Transverse colon (tissue), 4 donors: ENCODE measurements at regions not wholly inside any gene's neighbourhood (a gene's known extent, or its start where the extent isn't known, plus 50 kb on each side); places are given as distances from the start of the nearest gene placed in this dataset.

Experiments used
- DNase-seq: peaks from one replicate; pipeline ENCODE4 v3.0.0-alpha.2; 2019
- H3K27ac ChIP-seq, 4 donors: fragments of 200-600 bp; sonication (generic); 2 replicates each; pipeline ENCODE4 v1.5.1; 2016 to 2018; ENCODE audit warnings: inconsistent platforms in 4 of 4
- H3K27me3 ChIP-seq: fragments of 200-600 bp; sonication (generic); 2 replicates; pipeline ENCODE4 v1.5.1; 2017; ENCODE audit warnings: inconsistent platforms
- H3K36me3 ChIP-seq, 4 donors: fragments of 200-600 bp; sonication (generic); 2 replicates each; pipeline ENCODE4 v1.5.1; 2017 to 2019; ENCODE audit warnings: inconsistent platforms in 4 of 4
- H3K4me1 ChIP-seq, 4 donors: fragments of 200-600 bp; sonication (generic); 2 replicates each; pipeline ENCODE4 v1.5.1; 2017 to 2020; ENCODE audit warnings: inconsistent platforms in 4 of 4
- H3K4me3 ChIP-seq, 4 donors: fragments of 200-600 bp; sonication (generic); 1 replicate in 1 of 4; 2 replicates in 3 of 4; pipeline versions ENCODE4 v1.5.1 to v1.6.1; 2017 to 2019; ENCODE audit warnings: inconsistent platforms in 4 of 4
- H3K9me3 ChIP-seq, 2 donors: fragments of 200-600 bp; sonication (generic); 2 replicates each; pipeline ENCODE4 v1.5.1; 2017 to 2019; ENCODE audit warnings: inconsistent platforms in 2 of 2
- CTCF ChIP-seq, 5 experiments: fragments of 200-600 bp in 3 of 5; fragments of 450-650 bp in 2 of 5; sonication (generic) in 3 of 5; IDR thresholded peaks; 1 replicate in 2 of 5; 2 replicates in 3 of 5; pipeline ENCODE4 v1.5.1; 2016 to 2017; ENCODE audit warnings: antibody characterized with exemption in 5 of 5, inconsistent platforms in 3 of 5, mild to moderate bottlenecking in 2 of 5, moderate library complexity in 1 of 5
- EP300 ChIP-seq: sonication (generic); formaldehyde crosslinking; IDR thresholded peaks from one replicate; pipeline ENCODE4 v1.6.1; 2017; ENCODE audit warnings: antibody characterized with exemption, low read depth
- POLR2A ChIP-seq: fragments of 450-650 bp; IDR thresholded peaks from one replicate; pipeline ENCODE4 v1.6.1; 2016; ENCODE audit warnings: antibody characterized with exemption, mild to moderate bottlenecking, moderate library complexity
- POLR2AphosphoS5 ChIP-seq, 3 donors: sonication (generic); formaldehyde crosslinking; IDR thresholded peaks; one replicate each; pipeline ENCODE4 v1.6.1; 2016; ENCODE audit warnings: antibody characterized with exemption in 3 of 3
- WGBS, 2 donors: methylation state at CpG; one replicate each; pipeline ENCODE4 v1.1.5; 2018; ENCODE audit warnings: low coverage in 1 of 2; 5-methylcytosine and 5-hydroxymethylcytosine counted together
- in situ Hi-C, 4 donors: fragments of 200-750 bp; cut with MboI; loops; one replicate each; pipeline versions ENCODE4 v1.15.0 to v1.15.1; 2017; ENCODE audit warnings: low sequenced_read_pairs in 3 of 4, low pct_ligation_motif_present in 1 of 4, low pct_unique_long_range_greater_than_20kb in 1 of 4
- intact Hi-C: fragments of 100-400 bp; cut with DNase I; formaldehyde crosslinking; loops from one replicate; pipeline ENCODE4 v1.15.1; 2023; ENCODE audit warnings: low total_unique reads

- H3K9me3 ChIP-seq: no peaks in the 10 kb centered on the region
- H3K4me3 ChIP-seq: no peak overlapping the region
- DNase-seq: no peak
- H3K27me3 ChIP-seq: no peaks in the 10 kb centered on the region
- no peak overlapping the region for H3K27ac ChIP-seq
- in situ Hi-C loops (no loop called here), intact Hi-C loops (no loop called here)
- no peaks in the 10 kb centered on the region for H3K36me3 ChIP-seq
- H3K4me1 ChIP-seq: no peaks in the 10 kb centered on the region
- 90 to 91% methylated on average over 1 of the region's 1 CpG for WGBS, 2 donors
- TF ChIP-seq CTCF (IDR thresholded peaks at IDR 0.05) (no peak), POLR2AphosphoS5 (IDR thresholded peaks at IDR 0.05) (no peak), POLR2A (no peak), EP300 (no peak)
Measured at GRCh38 chr16:72444696-72445095, 272.7 kb upstream of the PMFBP1 start.

DNA sequence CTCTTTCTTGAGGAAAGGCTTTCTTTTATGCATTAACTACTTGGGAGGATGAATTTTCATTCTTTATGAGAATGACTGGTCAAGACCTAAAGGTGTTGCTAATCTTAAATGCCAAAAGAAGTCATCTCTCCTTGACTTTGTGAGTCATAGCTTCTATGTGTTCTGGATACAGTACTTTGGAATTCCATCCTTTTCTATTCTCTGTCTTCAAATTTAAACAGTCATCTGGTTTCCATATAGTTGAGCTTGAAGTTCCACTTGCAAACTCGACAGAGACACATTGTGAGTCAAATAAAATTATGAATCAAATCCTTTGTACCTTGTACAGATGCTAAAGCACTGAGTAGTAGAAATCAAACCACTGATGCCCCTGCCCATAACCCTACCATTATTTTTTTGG lies 271.9 kb upstream of the PMFBP1 start:
- no peaks in the 10 kb centered on the region for H3K27me3 ChIP-seq
- DNase-seq: no peak
- H3K36me3 ChIP-seq: no peaks in the 10 kb centered on the region
- no peaks in the 10 kb centered on the region for H3K9me3 ChIP-seq
- WGBS, 2 donors: 70 to 79% methylated on average over 1 of the region's 1 CpG
- H3K4me1 ChIP-seq: no peaks in the 10 kb centered on the region
- no peak overlapping the region for H3K4me3 ChIP-seq
- TF ChIP-seq CTCF (IDR thresholded peaks at IDR 0.05) (no peak), POLR2A (no peak), EP300 (no peak), POLR2AphosphoS5 (IDR thresholded peaks at IDR 0.05) (no peak)
- no peak overlapping the region for H3K27ac ChIP-seq
- in situ Hi-C loops (no loop called here), intact Hi-C loops (no loop called here)

GRCh38 chr16:72442385-72443158 lies 270.6 kb upstream of the PMFBP1 start:
- no peak overlapping the region for H3K4me3 ChIP-seq
- in situ Hi-C loops: no loop called here
- WGBS, 2 donors: 56 to 57% methylated on average over 5 of the region's 5 CpGs
- no peaks in the 10 kb centered on the region for H3K36me3 ChIP-seq
- H3K27me3 ChIP-seq: no peaks in the 10 kb centered on the region
- intact Hi-C loops: no loop called here
- no peak for TF ChIP-seq CTCF (IDR thresholded peaks at IDR 0.05)
- no peak for TF ChIP-seq EP300
- TF ChIP-seq POLR2A: no peak
- no peak for TF ChIP-seq POLR2AphosphoS5 (IDR thresholded peaks at IDR 0.05)
- H3K4me1 ChIP-seq: no peaks in the 10 kb centered on the region
- no peaks in the 10 kb centered on the region for H3K9me3 ChIP-seq
- DNase-seq: no peak
- no peak overlapping the region for H3K27ac ChIP-seq

- Histone ChIP-seq H3K4me3 (no peak overlapping the region), H3K4me1 (no peaks in the 10 kb centered on the region), H3K9me3 (peaks cover 25 to 30% of the 10 kb centered on the region in 2 donors), H3K27ac (no peak overlapping the region), H3K36me3 (no peaks in the 10 kb centered on the region), H3K27me3 (no peaks in the 10 kb centered on the region)
- no peak for DNase-seq
- no peak for TF ChIP-seq POLR2AphosphoS5 (IDR thresholded peaks at IDR 0.05)
- no peak for TF ChIP-seq POLR2A
- in situ Hi-C loops: no loop called here
- intact Hi-C loops: no loop called here
Measured at GRCh38 chr16:72437891-72438290, 265.9 kb upstream of the PMFBP1 start.

- no peaks in the 10 kb centered on the region for H3K36me3 ChIP-seq
- H3K4me1 ChIP-seq: no peaks in the 10 kb centered on the region
- intact Hi-C loops (no loop called here), in situ Hi-C loops (no loop called here)
- peaks cover 25 to 30% of the 10 kb centered on the region in 2 donors for H3K9me3 ChIP-seq
- no peaks in the 10 kb centered on the region for H3K27me3 ChIP-seq
- no peak for DNase-seq
- no peak overlapping the region for H3K4me3 ChIP-seq
- WGBS, 2 donors: 86 to 98% methylated on average over 2 of the region's 2 CpGs
- TF ChIP-seq POLR2AphosphoS5 (IDR thresholded peaks at IDR 0.05): no peak
- TF ChIP-seq CTCF (IDR thresholded peaks at IDR 0.05): no peak
- H3K27ac ChIP-seq: no peak overlapping the region
Measured at GRCh38 chr16:72434159-72434558, 262.2 kb upstream of the PMFBP1 start.
